Mucosa of descending colon (tissue), 3 donors: ENCODE measurements at regions not wholly inside any gene's neighbourhood (a gene's known extent, or its start where the extent isn't known, plus 50 kb on each side); places are given as distances from the start of the nearest gene placed in this dataset.
A peak's percentile ranks its signal among the peaks of the same experiment; 100 is the strongest.

ENCODE experiments used
- ATAC-seq: fragments of 200-7000 bp; cut with Tn5 transposase; one replicate; pipeline ENCODE4 v1.9.1; 2020; ENCODE audit warnings: mild to moderate bottlenecking, moderate library complexity
- DNase-seq, 3 donors: peaks; one replicate each; pipeline ENCODE4 v3.0.0-alpha.2; 2020
- H3K36me3 ChIP-seq: fragments of 200-600 bp; one replicate; pipeline ENCODE4 v1.8.0; 2021; ENCODE audit warnings: low read depth, mild to moderate bottlenecking
- H3K4me1 ChIP-seq: fragments of 200-600 bp; one replicate; pipeline ENCODE4 v1.8.0; 2021; ENCODE audit warnings: low read depth, mild to moderate bottlenecking
- H3K4me3 ChIP-seq: fragments of 200-600 bp; one replicate; pipeline ENCODE4 v1.8.0; 2021; ENCODE audit warnings: mild to moderate bottlenecking
- H3K9me3 ChIP-seq: fragments of 200-600 bp; one replicate; pipeline ENCODE4 v1.8.0; 2021; ENCODE audit warnings: mild to moderate bottlenecking
- intact Hi-C, 2 donors: fragments of 100-400 bp; cut with DNase I in 1 of 2; cut with micrococcal nuclease in 1 of 2; formaldehyde crosslinking; loops; one replicate each; pipeline versions ENCODE4 v1.11.0 to v1.11.1; 2022; cut with DNase I, micrococcal nuclease
- TF ChIP-seq, protein P1 (sequence below): fragments of 200-600 bp; IDR thresholded peaks from one replicate; pipeline ENCODE4 v1.8.0; 2022; ENCODE audit warnings: antibody characterized with exemption, mild to moderate bottlenecking
- donor health status: DM: no; HTN: no; CAD: no; lungs with moderate emphysema.
- donor health status: DM: no; HTN: no; CAD: no.
- donor health status: DM: no; HTN: yes; CAD: no.

GRCh38 chr9:73259086-73259696, 107.5 kb downstream of the ANXA1 start:
- TF ChIP-seq, protein P1, sequence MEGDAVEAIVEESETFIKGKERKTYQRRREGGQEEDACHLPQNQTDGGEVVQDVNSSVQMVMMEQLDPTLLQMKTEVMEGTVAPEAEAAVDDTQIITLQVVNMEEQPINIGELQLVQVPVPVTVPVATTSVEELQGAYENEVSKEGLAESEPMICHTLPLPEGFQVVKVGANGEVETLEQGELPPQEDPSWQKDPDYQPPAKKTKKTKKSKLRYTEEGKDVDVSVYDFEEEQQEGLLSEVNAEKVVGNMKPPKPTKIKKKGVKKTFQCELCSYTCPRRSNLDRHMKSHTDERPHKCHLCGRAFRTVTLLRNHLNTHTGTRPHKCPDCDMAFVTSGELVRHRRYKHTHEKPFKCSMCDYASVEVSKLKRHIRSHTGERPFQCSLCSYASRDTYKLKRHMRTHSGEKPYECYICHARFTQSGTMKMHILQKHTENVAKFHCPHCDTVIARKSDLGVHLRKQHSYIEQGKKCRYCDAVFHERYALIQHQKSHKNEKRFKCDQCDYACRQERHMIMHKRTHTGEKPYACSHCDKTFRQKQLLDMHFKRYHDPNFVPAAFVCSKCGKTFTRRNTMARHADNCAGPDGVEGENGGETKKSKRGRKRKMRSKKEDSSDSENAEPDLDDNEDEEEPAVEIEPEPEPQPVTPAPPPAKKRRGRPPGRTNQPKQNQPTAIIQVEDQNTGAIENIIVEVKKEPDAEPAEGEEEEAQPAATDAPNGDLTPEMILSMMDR, result no peak
- ATAC-seq, result no peak
- no peaks in the 10 kb centered on the region for H3K36me3 ChIP-seq
- H3K4me3 ChIP-seq, result no peak overlapping the region
- H3K4me1 ChIP-seq, result no peaks in the 10 kb centered on the region
- no peak for DNase-seq
- intact Hi-C loops, result no loop called here
- no peaks in the 10 kb centered on the region for H3K9me3 ChIP-seq

- ATAC-seq (no peak), DNase-seq (no peak)
- Histone ChIP-seq H3K4me1 (no peaks in the 10 kb centered on the region), H3K9me3 (no peaks in the 10 kb centered on the region), H3K36me3 (no peaks in the 10 kb centered on the region), H3K4me3 (no peak overlapping the region)
- TF ChIP-seq, protein P1, result no peak
- intact Hi-C loops, result no loop called here
These were observed 108.8 kb downstream of the ANXA1 start for GRCh38 chr9:73260506-73260905.

- DNase-seq (no peak), ATAC-seq (no peak)
- H3K36me3 ChIP-seq, result no peaks in the 10 kb centered on the region
- TF ChIP-seq, protein P1, result no peak
- no peak overlapping the region for H3K4me3 ChIP-seq
- H3K4me1 ChIP-seq, result no peaks in the 10 kb centered on the region
- intact Hi-C loops, result no loop called here
- no peaks in the 10 kb centered on the region for H3K9me3 ChIP-seq
These were observed 113.0 kb downstream of the ANXA1 start for GRCh38 chr9:73264631-73265030.

DNA sequence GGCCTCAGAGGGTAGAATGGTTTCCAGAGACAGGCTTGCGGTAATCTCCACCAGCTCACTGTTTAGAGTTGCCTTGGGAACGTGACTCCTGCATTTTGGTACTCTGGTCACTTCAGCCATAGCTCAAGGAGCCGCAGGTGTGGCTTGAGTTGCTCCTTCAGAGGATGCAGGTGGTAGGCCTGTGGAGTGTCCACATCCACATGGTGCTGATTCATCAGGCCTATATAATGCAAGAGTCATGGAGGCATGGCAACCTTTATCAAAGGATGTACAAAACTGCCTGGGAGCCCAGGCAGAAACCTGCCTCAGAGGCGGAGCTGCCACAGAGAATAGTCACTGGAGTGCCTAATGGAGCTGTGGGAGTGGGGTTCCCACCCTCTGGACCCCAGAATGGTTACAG, 114.2 kb downstream of the ANXA1 start:
- TF ChIP-seq, protein P1, result no peak
- Histone ChIP-seq H3K4me3 (no peak overlapping the region), H3K4me1 (no peaks in the 10 kb centered on the region), H3K9me3 (no peaks in the 10 kb centered on the region), H3K36me3 (no peaks in the 10 kb centered on the region)
- intact Hi-C loops, result no loop called here
- DNase-seq (no peak), ATAC-seq (no peak)

- no peak for DNase-seq
These were observed 117.9 kb downstream of the ANXA1 start for GRCh38 chr9:73269430-73270101.

More at GRCh38 chr9:73269430-73270101, 117.9 kb downstream of the ANXA1 start:
- Histone ChIP-seq H3K9me3 (no peaks in the 10 kb centered on the region), H3K36me3 (no peaks in the 10 kb centered on the region), H3K4me3 (no peak overlapping the region), H3K4me1 (no peaks in the 10 kb centered on the region)
- intact Hi-C loops, result no loop called here
- TF ChIP-seq, protein P1, result no peak
- peak; percentile 47 for ATAC-seq
